GM18498 (cell line): ENCODE measurements at regions not wholly inside any gene's neighbourhood (a gene's known extent, or its start where the extent isn't known, plus 50 kb on each side); places are given as distances from the start of the nearest gene placed in this dataset.
"Not testable (repeated sequence)": the region's sequence is repeated elsewhere in the genome, so short reads cannot be mapped to it uniquely, and the experiment has no call there.

Experiments
- ATAC-seq: cut with Tn5 transposase; IDR thresholded peaks from one replicate; pipeline ENCODE4 v1.9.1; 2021; ENCODE audit warnings: mild to moderate bottlenecking, moderate library complexity; ENCODE audit not compliant: unreplicated experiment

- no peak for ATAC-seq
These were observed 205.0 kb upstream of the RIMS1 start for GRCh38 chr6:71681234-71681867.

- ATAC-seq: not testable (repeated sequence)
These were observed 200.2 kb upstream of the RIMS1 start for GRCh38 chr6:71686021-71686677.

- no peak for ATAC-seq
These were observed 187.6 kb upstream of the RIMS1 start for GRCh38 chr6:71698702-71699101.

- peak; percentile 80 for ATAC-seq
These were observed 179.8 kb upstream of the RIMS1 start for GRCh38 chr6:71706523-71706922.

GRCh38 chr6:71707059-71707458 lies 179.3 kb upstream of the RIMS1 start:
- no peak for ATAC-seq

- no peak for ATAC-seq
These were observed 165.6 kb upstream of the RIMS1 start for GRCh38 chr6:71720705-71721104.

GRCh38 chr6:71721642-71722041 lies 164.7 kb upstream of the RIMS1 start:
- no peak for ATAC-seq

GRCh38 chr6:71722736-71723135 lies 163.6 kb upstream of the RIMS1 start:
- ATAC-seq: no peak

- no peak for ATAC-seq
These were observed 161.8 kb upstream of the RIMS1 start for GRCh38 chr6:71724456-71725125.

GRCh38 chr6:71725126-71725470 lies 161.3 kb upstream of the RIMS1 start:
- no peak for ATAC-seq

- ATAC-seq: no peak
These were observed 160.2 kb upstream of the RIMS1 start for GRCh38 chr6:71726121-71726520.

- peak; percentile 94 for ATAC-seq
These were observed 158.6 kb upstream of the RIMS1 start for GRCh38 chr6:71727632-71728294.

GRCh38 chr6:71730284-71730683 lies 156.1 kb upstream of the RIMS1 start:
- no peak for ATAC-seq

- no peak for ATAC-seq
These were observed 152.1 kb upstream of the RIMS1 start for GRCh38 chr6:71733970-71734899.

GRCh38 chr6:71737953-71738352 lies 148.4 kb upstream of the RIMS1 start:
- ATAC-seq: no peak

- no peak for ATAC-seq
These were observed 140.8 kb upstream of the RIMS1 start for GRCh38 chr6:71745525-71745924.

- no peak for ATAC-seq
These were observed 120.1 kb upstream of the RIMS1 start for GRCh38 chr6:71766146-71766760.

- no peak for ATAC-seq
These were observed 119.6 kb upstream of the RIMS1 start for GRCh38 chr6:71766796-71767195.

GRCh38 chr6:71768356-71768755 lies 118.0 kb upstream of the RIMS1 start:
- no peak for ATAC-seq

GRCh38 chr6:71808865-71809264 lies 77.5 kb upstream of the RIMS1 start:
- no peak for ATAC-seq
